Gastrocnemius medialis (tissue), 4 donors: ENCODE measurements at regions not wholly inside any gene's neighbourhood (a gene's known extent, or its start where the extent isn't known, plus 50 kb on each side); places are given as distances from the start of the nearest gene placed in this dataset.

Experiments used
- ATAC-seq, 2 donors: fragments of 150-250 bp; one replicate each; pipeline ENCODE4 v1.9.1; 2016
- DNase-seq, 2 donors: peaks; one replicate each; pipeline ENCODE4 v3.0.0-alpha.2; 2019
- H3K27ac ChIP-seq, 4 donors: fragments of 200-600 bp; sonication (generic); 1 replicate in 1 of 4; 2 replicates in 3 of 4; pipeline ENCODE4 v1.5.1; 2016 to 2018; ENCODE audit warnings: mild to moderate bottlenecking in 2 of 4, moderate library complexity in 1 of 4
- H3K27me3 ChIP-seq, 3 donors: fragments of 200-600 bp; sonication (generic) in 2 of 3; 1 replicate in 1 of 3; 2 replicates in 2 of 3; pipeline versions ENCODE4 v1.5.1 to v1.6.0; 2016 to 2019; ENCODE audit warnings: mild to moderate bottlenecking in 1 of 3, moderate library complexity in 1 of 3
- H3K36me3 ChIP-seq, 2 donors: fragments of 200-600 bp; sonication (generic) in 1 of 2; one replicate each; pipeline ENCODE4 v1.5.1; 2017 to 2018
- H3K4me1 ChIP-seq, 2 donors: fragments of 200-600 bp; sonication (generic) in 1 of 2; one replicate each; pipeline ENCODE4 v1.5.1; 2016 to 2017; ENCODE audit warnings: mild to moderate bottlenecking in 2 of 2
- H3K4me3 ChIP-seq, 4 donors: fragments of 200-600 bp; sonication (generic) in 3 of 4; 1 replicate in 1 of 4; 2 replicates in 3 of 4; pipeline ENCODE4 v1.5.1; 2016 to 2019; ENCODE audit warnings: mild to moderate bottlenecking in 2 of 4
- H3K9me3 ChIP-seq, 3 donors: fragments of 200-600 bp; sonication (generic) in 2 of 3; 1 replicate in 1 of 3; 2 replicates in 2 of 3; pipeline ENCODE4 v1.5.1; 2016 to 2019
- CTCF ChIP-seq, 5 experiments: fragments of 450-650 bp in 3 of 5; fragments of 200-600 bp in 2 of 5; sonication (generic) in 2 of 5; IDR thresholded peaks in 4 of 5; conservative IDR thresholded peaks in 1 of 5; 1 replicate in 4 of 5; 2 replicates in 1 of 5; pipeline ENCODE4 v1.5.1; 2016 to 2019; ENCODE audit warnings: antibody characterized with exemption in 5 of 5, mild to moderate bottlenecking in 3 of 5, moderate library complexity in 3 of 5
- POLR2A ChIP-seq, 2 donors: fragments of 450-650 bp; IDR thresholded peaks; one replicate each; pipeline ENCODE4 v1.6.1; 2017; ENCODE audit warnings: antibody characterized with exemption in 2 of 2, mild to moderate bottlenecking in 2 of 2, moderate library complexity in 2 of 2
- in situ Hi-C, 4 donors: fragments of 200-750 bp; cut with MboI; loops; one replicate each; pipeline versions ENCODE4 v1.15.0 to v1.8.0; 2017; ENCODE audit warnings: low sequenced_read_pairs in 4 of 4
- intact Hi-C: fragments of 100-400 bp; cut with DNase I; formaldehyde crosslinking; loops from one replicate; pipeline ENCODE4 v1.15.1; 2023; ENCODE audit warnings: low total_unique reads

- ATAC-seq (no peak), DNase-seq (no peak)
- Histone ChIP-seq H3K4me3 (no peak overlapping the region), H3K27me3 (no peaks in the 10 kb centered on the region), H3K27ac (no peak overlapping the region), H3K9me3 (no peaks in the 10 kb centered on the region), H3K36me3 (no peaks in the 10 kb centered on the region), H3K4me1 (no peaks in the 10 kb centered on the region)
- in situ Hi-C loops = loop anchor here in 1 of 4 donors (25.0 kb wide), 1 partner anchor 557 kb away; the partner anchor contains the start of gene ICE1
- intact Hi-C loops = no loop called here
- TF ChIP-seq POLR2A (IDR thresholded peaks at IDR 0.05) (no peak), CTCF (IDR thresholded peaks at IDR 0.05 in 4 of 5, conservative IDR thresholded peaks at IDR 0.05 in 1 of 5) (no peak)
These were observed 285.1 kb upstream of the ADAMTS16 start for GRCh38 chr5:4855036-4855435.

- Histone ChIP-seq H3K36me3 (no peaks in the 10 kb centered on the region), H3K27ac (no peak overlapping the region), H3K27me3 (no peaks in the 10 kb centered on the region), H3K4me1 (no peaks in the 10 kb centered on the region), H3K4me3 (no peak overlapping the region), H3K9me3 (no peaks in the 10 kb centered on the region)
- in situ Hi-C loops (loop anchor here in 1 of 4 donors (25.0 kb wide), 1 partner anchor 556 kb away; the partner anchor contains the start of gene ICE1), intact Hi-C loops (no loop called here)
- ATAC-seq (no peak), DNase-seq (no peak)
- TF ChIP-seq POLR2A (IDR thresholded peaks at IDR 0.05) = no peak
- TF ChIP-seq CTCF (IDR thresholded peaks at IDR 0.05 in 4 of 5, conservative IDR thresholded peaks at IDR 0.05 in 1 of 5) = no peak
These were observed 284.2 kb upstream of the ADAMTS16 start for GRCh38 chr5:4855880-4856279.

- TF ChIP-seq CTCF (IDR thresholded peaks at IDR 0.05 in 4 of 5, conservative IDR thresholded peaks at IDR 0.05 in 1 of 5) (no peak), POLR2A (IDR thresholded peaks at IDR 0.05) (no peak)
- Histone ChIP-seq H3K4me1 (no peaks in the 10 kb centered on the region), H3K9me3 (no peaks in the 10 kb centered on the region), H3K36me3 (no peaks in the 10 kb centered on the region), H3K4me3 (no peak overlapping the region), H3K27me3 (no peaks in the 10 kb centered on the region), H3K27ac (no peak overlapping the region)
- DNase-seq (no peak), ATAC-seq (no peak)
- intact Hi-C loops = no loop called here
- in situ Hi-C loops = loop anchor here in 1 of 4 donors (25.0 kb wide), 1 partner anchor 555 kb away; the partner anchor contains the start of gene ICE1
These were observed 282.4 kb upstream of the ADAMTS16 start for GRCh38 chr5:4857761-4858160.

- in situ Hi-C loops (loop anchor here in 1 of 4 donors (25.0 kb wide), 1 partner anchor 553 kb away; the partner anchor contains the start of gene ICE1), intact Hi-C loops (no loop called here)
- TF ChIP-seq CTCF (IDR thresholded peaks at IDR 0.05 in 4 of 5, conservative IDR thresholded peaks at IDR 0.05 in 1 of 5) (no peak), POLR2A (IDR thresholded peaks at IDR 0.05) (no peak)
These were observed 280.5 kb upstream of the ADAMTS16 start for GRCh38 chr5:4859500-4860235.

More at GRCh38 chr5:4859500-4860235, 280.5 kb upstream of the ADAMTS16 start:
- H3K27me3 ChIP-seq = no peaks in the 10 kb centered on the region
- ATAC-seq (no peak), DNase-seq (no peak)
- no peak overlapping the region for H3K27ac ChIP-seq
- no peak overlapping the region for H3K4me3 ChIP-seq
- no peaks in the 10 kb centered on the region for H3K4me1 ChIP-seq
- no peaks in the 10 kb centered on the region for H3K9me3 ChIP-seq
- no peaks in the 10 kb centered on the region for H3K36me3 ChIP-seq
